VCaP (cell line): ENCODE measurements at regions not wholly inside any gene's neighbourhood (a gene's known extent, or its start where the extent isn't known, plus 50 kb on each side); places are given as distances from the start of the nearest gene placed in this dataset.
"Not testable (repeated sequence)": the region's sequence is repeated elsewhere in the genome, so short reads cannot be mapped to it uniquely, and the experiment has no call there.

Experiments
- H3K27ac ChIP-seq: fragments of 450-650 bp; 2 replicates; pipeline ENCODE4 v1.5.1; 2017
- CTCF ChIP-seq: fragments of 450-650 bp; conservative IDR thresholded peaks from 2 replicates; pipeline ENCODE4 v1.5.1; 2017; ENCODE audit warnings: mild to moderate bottlenecking, moderate library complexity

- no peak overlapping the region for H3K27ac ChIP-seq
- no peak for TF ChIP-seq CTCF
Measured at GRCh38 chr6:167229586-167229985, 61.5 kb upstream of the UNC93A start.

- no peak overlapping the region for H3K27ac ChIP-seq
- no peak for TF ChIP-seq CTCF
Measured at GRCh38 chr6:167230288-167230687, 60.8 kb upstream of the UNC93A start.

GRCh38 chr6:167232356-167232755 lies 58.8 kb upstream of the UNC93A start:
- no peak for TF ChIP-seq CTCF

GRCh38 chr6:167233490-167233889 lies 57.6 kb upstream of the UNC93A start:
- H3K27ac ChIP-seq: no peak overlapping the region
- TF ChIP-seq CTCF: no peak

More at GRCh38 chr6:167232356-167232755, 58.8 kb upstream of the UNC93A start:
- no peak overlapping the region for H3K27ac ChIP-seq

GRCh38 chr6:167234576-167234975 lies 56.5 kb upstream of the UNC93A start:
- not testable (repeated sequence) for H3K27ac ChIP-seq

GRCh38 chr6:167235005-167235404 lies 56.1 kb upstream of the UNC93A start:
- no peak overlapping the region for H3K27ac ChIP-seq
- no peak for TF ChIP-seq CTCF

- H3K27ac ChIP-seq: no peak overlapping the region
- TF ChIP-seq CTCF: no peak
Measured at GRCh38 chr6:167235421-167236238, 55.5 kb upstream of the UNC93A start.

GRCh38 chr6:167236239-167236571 lies 54.9 kb upstream of the UNC93A start:
- H3K27ac ChIP-seq: no peak overlapping the region
- TF ChIP-seq CTCF: no peak
